Right lobe of liver (tissue), 4 donors: ENCODE measurements at regions not wholly inside any gene's neighbourhood (a gene's known extent, or its start where the extent isn't known, plus 50 kb on each side); places are given as distances from the start of the nearest gene placed in this dataset.

ENCODE experiments used
- POLR2A ChIP-seq: fragments of 450-650 bp; IDR thresholded peaks from one replicate; pipeline ENCODE4 v1.6.1; 2017; ENCODE audit warnings: antibody characterized with exemption, mild to moderate bottlenecking
- TF ChIP-seq, protein P1 (sequence below), 4 donors: fragments of 200-600 bp in 3 of 4; fragments of 450-650 bp in 1 of 4; IDR thresholded peaks; one replicate each; pipeline versions ENCODE4 v1.5.1 to v1.8.0; 2016 to 2022; ENCODE audit warnings: antibody characterized with exemption in 4 of 4, mild to moderate bottlenecking in 2 of 4
- donor health status: DM: no; HTN: no; CAD: no.
- donor health status: DM: no; HTN: no; CAD: no.
- donor health status: DM: no; HTN: yes; CAD: no.

DNA sequence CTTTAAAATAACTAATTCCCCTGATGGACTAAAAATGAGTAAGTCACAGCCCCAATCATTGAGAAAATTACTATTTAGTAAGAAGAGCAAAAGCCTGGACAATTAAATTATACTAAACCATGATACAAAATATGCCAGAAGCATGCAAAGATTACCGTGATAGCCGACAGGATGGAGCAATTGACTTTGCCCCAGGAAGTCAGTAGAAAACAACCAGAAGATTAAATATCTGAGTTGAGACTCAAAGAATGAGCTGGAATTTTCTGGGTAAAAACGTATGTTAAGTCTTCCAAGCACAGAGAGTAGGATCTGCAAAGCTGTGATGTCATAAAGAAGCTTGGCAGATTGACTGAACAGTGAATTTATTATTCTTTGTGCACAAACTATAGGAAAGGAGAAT lies 816.1 kb upstream of the TENM3 start:
- TF ChIP-seq, protein P1, sequence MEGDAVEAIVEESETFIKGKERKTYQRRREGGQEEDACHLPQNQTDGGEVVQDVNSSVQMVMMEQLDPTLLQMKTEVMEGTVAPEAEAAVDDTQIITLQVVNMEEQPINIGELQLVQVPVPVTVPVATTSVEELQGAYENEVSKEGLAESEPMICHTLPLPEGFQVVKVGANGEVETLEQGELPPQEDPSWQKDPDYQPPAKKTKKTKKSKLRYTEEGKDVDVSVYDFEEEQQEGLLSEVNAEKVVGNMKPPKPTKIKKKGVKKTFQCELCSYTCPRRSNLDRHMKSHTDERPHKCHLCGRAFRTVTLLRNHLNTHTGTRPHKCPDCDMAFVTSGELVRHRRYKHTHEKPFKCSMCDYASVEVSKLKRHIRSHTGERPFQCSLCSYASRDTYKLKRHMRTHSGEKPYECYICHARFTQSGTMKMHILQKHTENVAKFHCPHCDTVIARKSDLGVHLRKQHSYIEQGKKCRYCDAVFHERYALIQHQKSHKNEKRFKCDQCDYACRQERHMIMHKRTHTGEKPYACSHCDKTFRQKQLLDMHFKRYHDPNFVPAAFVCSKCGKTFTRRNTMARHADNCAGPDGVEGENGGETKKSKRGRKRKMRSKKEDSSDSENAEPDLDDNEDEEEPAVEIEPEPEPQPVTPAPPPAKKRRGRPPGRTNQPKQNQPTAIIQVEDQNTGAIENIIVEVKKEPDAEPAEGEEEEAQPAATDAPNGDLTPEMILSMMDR (IDR thresholded peaks at IDR 0.05), result no peak
- no peak for TF ChIP-seq POLR2A
